Hematopoietic multipotent progenitor cell treated with erythropoietin and hydrocortisone succinate and interleukin-3 and kit ligand, for 17 days (in vitro differentiated cells): ENCODE measurements at regions not wholly inside any gene's neighbourhood (a gene's known extent, or its start where the extent isn't known, plus 50 kb on each side); places are given as distances from the start of the nearest gene placed in this dataset.
"Not testable (repeated sequence)": the region's sequence is repeated elsewhere in the genome, so short reads cannot be mapped to it uniquely, and the experiment has no call there.

ENCODE experiments used
- DNase-seq: peaks from one replicate; pipeline ENCODE4 v3.0.0-alpha.2; 2015; ENCODE audit warnings: low spot score

DNA sequence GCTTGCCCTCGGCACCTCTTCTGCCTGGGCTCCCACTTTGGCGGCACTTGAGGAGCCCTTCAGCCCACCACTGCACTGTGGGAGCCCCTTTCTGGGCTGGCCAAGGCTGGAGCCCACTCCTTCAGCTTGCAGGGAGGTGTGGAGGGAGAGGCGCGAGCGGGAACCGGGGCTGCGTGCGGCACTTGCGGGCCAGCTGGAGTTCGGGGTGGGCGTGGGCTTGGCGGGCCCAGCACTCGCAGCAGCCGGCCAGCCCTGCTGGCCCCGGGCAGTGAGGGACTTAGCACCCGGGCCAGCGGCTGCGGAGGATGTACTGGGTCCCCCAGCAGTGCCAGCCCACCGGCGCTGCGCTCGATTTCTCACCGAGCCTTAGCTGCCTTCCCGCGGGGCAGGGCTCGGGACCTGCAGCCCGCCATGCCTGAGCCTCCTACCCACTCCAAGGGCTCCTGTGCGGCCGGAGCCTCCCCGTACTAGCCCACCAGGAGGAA is 699.1 kb downstream of the C12orf50 start:
- DNase-seq = not testable (repeated sequence)

DNA sequence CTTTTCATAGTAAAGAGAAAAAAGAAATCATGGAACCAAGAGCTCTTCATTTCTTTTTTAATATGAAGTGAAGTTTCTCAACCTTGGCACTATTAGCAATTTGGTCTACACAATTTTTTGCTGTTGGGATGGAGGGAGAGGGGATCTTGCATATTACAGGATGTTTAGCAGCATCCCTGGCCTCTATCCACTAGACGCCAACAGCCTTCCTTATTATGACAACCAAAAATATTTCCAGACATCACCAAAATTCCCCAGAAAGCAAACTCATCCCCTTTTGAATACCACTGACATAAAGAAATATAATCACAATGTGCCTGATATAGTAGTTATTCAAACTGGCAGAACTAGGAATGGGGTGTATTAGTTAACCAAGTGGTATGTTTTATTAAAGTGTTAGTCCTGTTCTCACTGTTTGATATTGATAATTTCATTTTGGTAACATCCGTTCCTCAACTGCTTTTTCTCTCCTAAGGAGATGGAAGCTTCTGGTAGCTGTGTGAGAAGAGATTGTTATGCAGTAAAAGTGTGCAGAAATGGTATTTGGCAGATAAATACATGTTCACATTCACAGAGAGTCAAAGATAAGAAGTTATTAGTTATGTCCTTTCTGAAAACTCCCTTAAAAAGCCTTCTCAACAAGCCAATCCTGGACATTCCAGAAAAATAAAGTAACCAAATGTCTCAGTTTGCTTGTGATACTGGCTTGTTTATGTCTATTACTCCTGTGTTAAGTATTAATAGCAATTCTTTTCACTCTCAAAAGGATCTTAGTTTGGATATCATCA is 699.9 kb downstream of the C12orf50 start:
- no peak for DNase-seq

DNA sequence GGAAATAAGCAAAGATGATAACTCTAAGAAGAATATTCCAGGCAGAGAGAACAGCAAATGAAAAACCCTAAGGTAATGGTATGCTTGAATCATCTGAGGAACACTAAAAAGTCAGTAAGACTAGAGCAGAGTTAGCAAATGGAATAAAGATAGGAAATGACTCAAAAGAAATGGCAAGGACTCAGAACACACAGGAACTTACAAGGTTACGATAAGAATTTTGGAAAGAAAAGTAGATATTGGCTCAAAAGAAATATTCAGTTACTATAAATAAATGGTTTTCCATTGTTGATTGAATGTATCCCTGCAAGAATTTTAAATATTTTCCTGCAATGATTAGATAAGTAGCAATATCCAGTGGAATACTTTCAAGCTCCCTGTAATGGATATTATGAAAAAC is 705.8 kb downstream of the C12orf50 start:
- no peak for DNase-seq

DNA sequence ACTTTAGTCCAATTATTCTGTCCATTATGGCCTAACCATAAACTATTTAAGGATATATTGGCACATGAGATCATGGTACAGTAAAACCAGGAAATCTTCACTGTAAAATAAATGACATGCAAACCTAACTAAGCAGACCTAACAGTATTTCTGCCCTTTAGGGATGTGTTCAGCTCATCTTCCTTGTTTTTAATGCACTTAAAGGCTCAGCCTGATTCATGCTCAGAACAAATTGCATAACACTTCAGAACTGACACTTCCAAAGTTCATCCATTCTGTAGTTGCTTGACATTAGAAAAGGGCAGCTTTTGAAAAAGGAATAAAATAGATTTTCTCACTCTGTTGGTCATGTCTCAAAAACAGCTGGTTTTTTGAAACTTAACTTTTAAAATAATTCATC is 708.5 kb downstream of the C12orf50 start:
- DNase-seq = no peak

DNA sequence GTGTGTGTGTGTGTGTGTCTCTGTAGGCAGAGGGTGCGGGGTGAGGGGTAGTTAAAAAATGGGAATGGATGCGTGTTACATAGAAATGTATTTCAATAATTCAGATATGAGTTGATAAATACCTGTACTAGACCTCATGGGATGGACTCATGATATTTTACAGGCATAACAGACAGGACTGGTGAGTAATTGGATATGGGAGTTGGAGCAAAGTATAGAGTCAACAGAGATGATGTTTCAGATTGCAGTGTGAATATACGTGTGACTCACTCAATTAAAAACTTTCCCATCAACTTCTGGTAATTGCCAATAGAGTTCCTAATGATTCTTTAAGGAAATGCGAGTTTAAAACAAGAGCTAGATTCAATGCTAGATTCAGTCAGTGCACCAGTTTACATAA is 711.9 kb downstream of the C12orf50 start:
- DNase-seq = no peak

DNA sequence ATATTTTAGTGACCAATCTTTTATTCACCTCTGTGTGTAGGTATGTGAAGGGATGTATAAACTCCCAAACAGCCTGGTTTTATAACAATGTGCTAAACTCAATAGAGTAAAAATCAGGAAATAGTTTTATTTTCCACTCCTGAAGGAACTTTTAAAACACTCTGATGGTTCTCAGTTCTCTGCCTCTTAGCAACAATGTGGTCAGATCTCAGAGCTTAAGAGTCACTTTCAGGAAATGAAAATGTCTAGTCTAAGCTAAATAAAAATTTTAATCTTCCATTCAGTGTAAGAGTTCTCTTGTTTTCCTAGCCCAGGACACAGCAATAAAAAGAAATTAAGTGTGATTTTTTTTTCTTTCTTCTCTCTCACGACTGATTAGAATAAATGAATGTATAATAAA is 718.0 kb downstream of the C12orf50 start:
- no peak for DNase-seq

DNA sequence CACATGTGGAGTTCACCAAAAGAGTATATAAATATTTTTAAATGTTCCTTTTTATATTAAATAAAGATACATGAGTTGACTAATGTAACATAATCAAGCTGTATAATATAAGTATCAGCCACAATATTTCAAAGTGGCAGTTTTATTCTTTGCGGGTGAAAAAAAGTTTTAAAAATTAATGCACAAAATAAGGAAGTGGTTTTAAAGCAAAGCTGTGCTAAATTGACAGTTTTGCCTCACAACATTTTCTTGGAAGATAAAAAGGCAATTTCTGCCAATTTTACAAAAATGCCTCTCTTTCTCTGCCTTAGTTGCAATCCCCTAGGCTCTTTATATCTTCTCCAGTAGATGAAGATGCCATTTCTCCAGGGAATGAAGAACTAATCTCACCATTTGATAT is 719.1 kb downstream of the C12orf50 start:
- DNase-seq = no peak

DNA sequence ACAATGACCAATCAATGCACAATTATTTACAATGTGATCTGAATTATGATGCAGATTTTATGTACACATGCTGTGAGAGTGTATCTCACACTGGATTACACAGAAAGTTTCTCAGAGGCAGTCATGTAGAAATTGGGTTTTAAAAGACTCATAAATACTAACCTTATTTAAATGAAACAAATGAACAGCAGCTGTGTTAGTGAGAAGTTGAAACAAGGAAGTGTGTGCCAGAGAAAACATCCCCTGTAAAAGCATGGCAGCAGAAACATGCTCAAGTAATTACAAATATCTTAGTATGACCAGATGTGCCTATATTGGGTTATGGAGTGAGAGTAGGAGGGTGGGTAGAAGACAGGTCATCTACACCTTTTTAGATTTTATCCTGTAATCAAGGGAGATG is 723.7 kb downstream of the C12orf50 start:
- DNase-seq = no peak

DNA sequence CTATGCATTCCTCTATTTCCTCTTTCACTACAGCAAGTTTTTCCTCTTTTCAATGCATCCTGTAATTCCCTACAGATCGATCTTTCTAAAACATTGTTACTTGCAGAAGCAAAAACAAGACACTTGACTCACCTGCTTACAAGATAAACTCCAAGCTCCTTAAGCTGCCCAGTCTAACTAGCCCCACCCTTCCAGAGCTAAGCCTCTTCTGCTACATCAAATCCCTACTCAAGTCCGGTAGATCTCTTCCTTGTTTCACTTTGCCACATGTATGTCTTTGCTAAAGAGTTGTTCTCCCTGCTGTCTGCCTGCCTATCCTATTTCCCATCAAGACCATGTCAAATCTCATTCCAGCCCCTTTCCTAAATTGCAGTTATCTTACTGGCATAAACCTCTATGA is 724.8 kb downstream of the C12orf50 start:
- DNase-seq = no peak

DNA sequence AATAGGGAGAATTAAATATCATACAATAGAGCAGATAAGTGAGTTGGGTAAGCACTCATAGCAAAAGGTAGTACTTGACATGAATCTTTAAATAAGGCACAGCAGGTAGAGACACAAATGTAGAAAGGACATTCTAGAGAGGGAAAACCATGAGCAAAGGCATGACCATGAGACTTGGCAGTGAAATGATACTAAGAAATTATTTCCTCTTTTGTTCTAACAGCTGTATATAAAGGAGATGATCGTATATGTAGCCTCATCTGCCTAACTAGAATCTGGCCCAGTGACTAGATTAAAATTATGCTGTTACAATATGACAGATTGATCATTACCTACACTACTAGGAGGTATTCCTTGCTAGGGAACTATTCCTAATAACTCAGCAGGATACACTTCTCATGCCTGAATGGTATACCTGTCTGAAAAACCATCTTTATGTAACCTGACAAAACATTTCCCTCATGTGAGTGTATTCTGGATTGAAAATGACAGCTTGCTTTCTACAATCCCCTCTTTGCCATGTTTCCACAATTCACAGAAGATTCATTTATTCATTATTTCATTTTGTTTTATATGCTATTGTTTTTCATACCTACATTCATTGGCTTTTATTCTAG is 725.7 kb downstream of the C12orf50 start:
- DNase-seq = no peak

DNA sequence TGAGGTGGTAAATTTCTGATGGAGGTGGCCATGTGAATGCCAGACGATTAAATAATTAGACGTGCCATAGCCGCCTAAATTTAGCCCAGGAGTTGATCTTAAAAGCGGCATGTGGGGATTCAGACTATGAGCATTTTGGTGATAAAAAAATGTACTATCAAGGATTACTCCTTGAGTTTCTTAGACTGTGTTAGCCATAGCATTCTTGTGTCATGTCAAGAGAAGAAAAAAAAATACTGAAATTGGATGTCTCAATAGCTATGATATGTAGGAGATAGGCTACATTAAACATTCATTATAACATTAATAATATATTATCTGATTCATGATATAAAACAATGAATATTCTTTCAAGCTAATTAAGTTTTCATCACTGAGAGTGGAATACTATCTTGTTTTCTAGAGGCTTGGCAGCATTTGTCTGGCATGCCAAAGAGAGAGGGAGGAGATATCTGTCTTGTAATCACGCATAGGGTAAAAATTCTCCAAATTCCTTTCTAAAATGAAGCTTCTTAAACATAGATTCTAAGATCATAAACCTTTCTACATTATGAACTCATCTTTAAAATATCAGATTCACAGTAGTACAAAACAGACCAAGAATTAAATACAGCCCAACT is 727.0 kb downstream of the C12orf50 start:
- DNase-seq = no peak

DNA sequence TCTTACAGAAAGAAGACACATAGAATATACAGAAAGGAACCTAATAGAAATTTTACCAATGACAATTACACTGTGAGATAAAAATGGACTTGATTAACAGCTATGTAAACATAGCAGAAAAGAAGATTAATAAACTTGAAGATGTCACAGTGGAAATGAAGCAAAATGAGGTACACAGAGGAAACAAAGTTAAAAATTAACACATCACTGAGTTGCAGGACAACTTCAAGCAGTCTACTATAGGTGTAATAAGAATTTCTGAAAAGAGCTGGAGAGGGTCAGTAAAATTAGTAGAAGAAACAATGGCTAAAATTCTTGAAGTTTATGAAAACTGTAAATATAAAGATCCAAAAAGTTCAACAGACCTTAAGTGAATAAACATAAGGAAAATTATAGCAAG is 738.7 kb downstream of the C12orf50 start:
- DNase-seq = no peak

DNA sequence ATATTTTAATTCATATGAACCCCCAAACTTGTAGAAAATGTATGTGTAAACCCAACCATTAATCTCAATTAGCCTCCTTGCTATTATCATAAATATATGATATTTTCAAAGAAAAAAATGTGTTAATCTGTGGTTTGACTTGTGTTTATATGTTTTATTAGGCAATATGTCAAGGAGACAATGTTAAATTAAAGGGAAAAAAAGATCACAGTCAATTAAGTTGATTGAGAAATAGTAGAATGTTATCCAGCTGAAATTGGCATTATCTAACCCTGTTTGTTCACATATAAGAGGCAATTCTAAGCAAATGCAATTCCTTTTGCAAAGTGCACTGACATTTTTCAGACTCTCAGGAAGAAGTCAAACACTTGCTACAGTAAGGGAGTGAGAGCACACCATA is 745.3 kb downstream of the C12orf50 start:
- no peak for DNase-seq

DNA sequence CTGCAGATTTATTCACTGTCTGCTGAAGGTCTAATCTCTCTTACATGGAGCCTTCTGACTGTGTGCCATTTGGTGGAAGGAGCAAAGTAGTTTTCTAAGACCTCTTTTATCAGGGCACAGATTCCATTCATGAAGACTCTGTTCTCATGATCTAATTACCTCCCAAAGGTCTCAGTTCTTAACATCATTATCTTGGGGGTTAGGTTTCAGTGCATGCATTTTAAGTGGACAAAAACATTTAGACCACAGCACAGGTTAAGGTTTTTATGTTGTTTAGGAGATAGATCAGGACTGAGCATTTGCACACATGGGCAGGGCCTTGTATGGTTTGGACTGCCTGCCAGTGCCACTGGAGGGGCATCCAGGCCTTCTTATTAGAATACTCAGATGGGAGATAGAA is 746.1 kb downstream of the C12orf50 start:
- DNase-seq = no peak

DNA sequence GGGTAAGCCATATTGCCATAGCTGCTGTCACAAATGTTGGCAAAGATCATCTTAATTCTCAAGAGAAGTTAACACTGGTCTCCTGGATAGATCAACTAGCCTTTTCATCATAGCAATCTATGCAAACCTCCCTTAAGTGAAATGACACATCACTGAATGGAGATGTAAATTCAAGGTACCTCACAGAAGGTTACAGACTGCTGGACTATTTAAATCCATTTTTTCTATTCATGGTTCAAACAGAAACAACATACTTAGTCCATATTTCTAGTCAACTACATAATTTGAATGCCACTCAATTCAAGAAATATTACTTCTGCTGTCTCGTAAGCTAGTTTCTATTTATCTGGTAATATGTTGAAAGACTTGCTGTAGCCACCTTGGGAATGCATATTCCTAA is 748.3 kb downstream of the C12orf50 start:
- no peak for DNase-seq

DNA sequence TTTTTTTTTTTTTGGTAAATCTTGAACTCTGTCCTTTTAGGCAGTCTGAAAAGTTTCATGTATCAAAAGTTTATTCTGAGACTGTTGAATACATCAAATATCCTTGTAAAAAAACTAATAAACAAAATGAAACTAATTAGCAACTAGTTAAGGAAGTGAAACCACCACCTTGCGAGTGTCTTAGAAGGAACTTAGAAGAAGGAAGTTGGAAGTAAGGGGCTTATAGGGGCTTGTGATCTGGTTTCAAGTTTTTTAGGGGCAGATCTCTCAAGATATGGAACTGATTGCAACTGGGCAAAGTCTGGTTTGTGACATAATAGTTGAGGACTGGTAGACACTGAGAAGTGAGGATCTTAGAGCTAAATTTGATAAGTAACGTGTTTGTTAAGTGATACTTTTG is 748.8 kb downstream of the C12orf50 start:
- no peak for DNase-seq

DNA sequence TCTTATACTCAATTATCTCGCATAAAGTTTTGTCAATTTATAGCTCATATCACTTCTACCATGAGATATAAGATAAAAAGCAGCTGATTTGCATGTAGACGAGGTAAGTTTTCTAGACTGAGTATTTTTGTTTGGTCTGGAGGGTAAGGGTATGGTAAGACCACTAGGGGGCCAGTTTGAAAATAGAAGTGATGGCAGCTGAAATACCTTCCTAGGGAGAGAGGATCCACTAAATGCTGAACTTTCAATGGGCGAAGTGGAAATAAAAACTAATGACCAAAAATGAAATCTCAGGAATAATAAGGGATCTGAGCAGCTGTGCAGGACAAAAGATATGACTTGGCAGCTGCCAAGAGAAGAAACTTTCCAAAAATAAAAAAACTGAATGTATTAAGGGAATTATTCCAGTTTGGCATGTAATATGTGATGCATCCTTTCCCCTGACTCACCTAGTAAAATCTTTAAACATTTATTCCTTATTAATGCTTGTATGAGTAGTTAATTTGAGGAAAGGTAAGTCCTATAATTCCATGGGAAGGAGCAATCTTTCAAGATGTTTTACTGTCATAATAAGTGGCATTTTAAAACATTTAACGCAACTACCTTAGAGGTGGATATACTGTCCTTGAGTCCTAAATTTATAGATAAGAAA is 754.5 kb downstream of the C12orf50 start:
- DNase-seq = no peak

DNA sequence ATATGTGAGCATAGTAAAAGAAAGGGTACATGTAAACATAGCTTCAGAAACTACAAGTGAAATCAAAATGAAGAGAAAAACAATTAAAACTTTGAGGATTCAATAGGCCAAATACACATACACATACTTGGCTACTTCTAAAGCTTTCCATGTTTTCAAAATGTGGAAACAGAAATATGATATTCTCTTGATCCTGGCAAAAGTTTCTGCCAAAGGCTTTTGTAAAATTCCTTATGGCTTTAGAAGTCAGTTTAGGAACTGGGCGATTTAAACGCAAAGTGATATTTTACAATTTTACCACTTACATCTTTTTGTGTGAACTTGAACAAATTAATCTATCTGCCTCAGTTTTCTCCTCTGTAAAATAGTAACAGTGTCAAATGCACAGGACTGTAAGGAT is 756.4 kb downstream of the C12orf50 start:
- no peak for DNase-seq

DNA sequence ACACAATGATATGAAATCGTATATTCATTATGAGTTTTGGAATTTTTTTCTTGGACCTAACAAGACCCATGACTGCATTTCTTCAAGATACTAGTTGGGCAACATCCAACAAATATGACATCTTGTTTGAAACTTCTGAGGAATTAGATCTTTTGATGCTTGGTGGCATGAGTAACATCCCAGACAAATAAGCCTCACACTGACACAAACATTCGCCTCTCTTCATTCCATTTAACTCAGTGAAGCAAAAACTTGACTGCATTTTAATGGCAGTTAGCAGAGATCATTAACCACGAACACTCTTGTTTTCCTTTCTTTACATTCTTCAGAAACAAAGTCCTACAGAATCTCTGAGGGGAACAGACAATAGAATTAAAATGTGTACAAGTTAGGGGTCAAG is 758.3 kb downstream of the C12orf50 start:
- no peak for DNase-seq

DNA sequence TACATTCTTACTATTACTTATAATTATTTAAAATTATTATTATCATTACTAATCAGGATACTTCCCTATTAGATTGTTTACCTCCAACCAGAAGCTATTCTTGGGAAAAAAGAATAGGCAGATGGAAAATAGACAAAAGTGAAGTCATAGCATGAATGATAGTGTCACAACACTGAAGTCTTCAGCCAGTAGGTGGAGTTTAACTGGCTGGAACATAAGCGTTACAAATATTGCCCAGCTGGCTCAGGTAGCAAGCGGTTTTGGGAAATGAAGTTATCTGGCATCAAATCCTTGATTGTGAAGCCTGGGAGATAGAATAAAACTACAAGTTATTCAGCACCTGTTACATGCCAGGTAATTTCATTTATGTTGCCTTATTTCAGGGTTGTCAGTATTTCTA is 762.9 kb downstream of the C12orf50 start:
- DNase-seq = no peak

DNA sequence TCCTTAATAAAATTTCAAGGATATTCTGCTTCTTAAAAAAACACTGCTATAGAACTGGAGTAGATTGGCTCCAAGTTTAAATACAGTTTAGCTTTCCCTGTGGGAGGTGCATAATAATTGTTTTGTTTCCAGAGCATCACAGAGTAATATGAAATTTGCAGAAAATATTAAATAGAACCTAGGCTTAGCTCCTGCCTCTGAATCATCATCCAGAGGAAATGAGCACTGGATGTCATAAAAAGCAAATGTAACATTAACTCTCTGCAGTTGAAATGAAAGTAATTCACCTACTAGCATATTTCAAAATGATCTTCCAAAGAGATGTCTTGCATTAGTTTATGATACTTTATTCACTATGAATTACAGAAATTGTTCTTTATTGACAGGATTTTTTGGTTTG is 769.8 kb downstream of the C12orf50 start:
- no peak for DNase-seq

DNA sequence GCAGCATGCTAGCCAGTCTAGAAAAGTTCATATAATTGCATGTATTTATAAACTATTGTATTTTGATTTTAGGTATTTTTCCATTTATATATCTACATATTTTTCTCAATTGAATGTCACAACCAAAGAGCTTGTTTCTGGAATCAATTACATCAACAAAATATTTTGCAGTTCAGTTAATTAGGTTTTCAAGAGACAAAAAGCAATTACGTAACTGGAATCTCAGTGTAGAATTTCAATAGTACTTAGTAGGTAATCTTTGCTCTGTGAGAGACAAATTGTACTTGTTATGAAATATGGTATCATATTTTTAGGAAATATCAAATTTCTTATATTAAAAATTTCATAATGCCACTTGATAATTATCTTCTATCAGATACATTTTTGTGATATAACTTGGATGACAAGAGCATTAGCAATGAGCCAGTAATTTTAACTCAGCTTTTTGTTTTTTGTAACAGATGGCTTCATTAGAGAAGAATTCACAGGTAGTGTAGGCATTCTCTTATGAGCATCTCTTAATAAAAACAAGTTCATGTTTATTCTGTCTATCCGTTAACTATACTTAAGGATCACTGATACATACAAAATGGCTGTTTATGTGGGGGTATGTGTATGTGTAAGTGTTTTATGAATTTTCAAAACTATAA is 774.7 kb downstream of the C12orf50 start:
- no peak for DNase-seq
